Stimulated activated CD4-positive, alpha-beta T cell treated with anti-CD3 and anti-CD28 coated beads, TNF-alpha, amount 100 ng/mL, for 24 hours (primary cell): ENCODE measurements at regions not wholly inside any gene's neighbourhood (a gene's known extent, or its start where the extent isn't known, plus 50 kb on each side); places are given as distances from the start of the nearest gene placed in this dataset.

ENCODE experiments used
- DNase-seq, 3 experiments: peaks; one replicate each; pipeline ENCODE4 v3.0.0-alpha.2; 2020; ENCODE audit warnings: low read depth in 3 of 3

DNA sequence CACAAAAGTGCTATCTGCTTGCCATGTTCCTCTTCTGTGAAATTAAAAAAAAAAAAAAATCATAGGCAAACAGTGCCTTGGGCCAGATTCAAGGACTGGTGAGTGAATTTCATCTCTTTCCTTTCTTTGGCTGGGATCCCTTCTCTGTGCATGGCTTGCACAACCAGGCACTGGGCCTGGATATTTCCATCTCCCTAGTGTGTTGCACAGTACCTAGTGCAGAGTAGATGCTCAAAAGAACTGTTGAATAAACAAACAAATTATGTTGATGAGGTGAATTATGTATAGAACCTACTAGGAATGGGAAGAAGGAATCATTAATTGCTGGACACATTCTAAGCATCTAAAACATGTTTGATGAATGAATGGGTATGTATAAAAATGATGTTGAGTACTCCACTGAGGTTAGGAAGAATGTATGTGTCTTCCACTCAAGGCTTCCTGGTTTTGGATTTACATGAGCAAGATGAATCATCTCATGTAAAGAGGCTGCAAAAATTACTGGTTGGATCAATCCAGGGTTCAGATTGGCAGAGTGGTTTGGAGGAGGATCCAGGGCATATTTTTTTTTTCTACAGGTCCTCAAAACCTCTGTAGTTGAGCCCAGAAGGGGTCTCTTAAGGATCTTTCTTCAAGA, 93.2 kb downstream of the EMP1 start:
- DNase-seq = no peak

DNA sequence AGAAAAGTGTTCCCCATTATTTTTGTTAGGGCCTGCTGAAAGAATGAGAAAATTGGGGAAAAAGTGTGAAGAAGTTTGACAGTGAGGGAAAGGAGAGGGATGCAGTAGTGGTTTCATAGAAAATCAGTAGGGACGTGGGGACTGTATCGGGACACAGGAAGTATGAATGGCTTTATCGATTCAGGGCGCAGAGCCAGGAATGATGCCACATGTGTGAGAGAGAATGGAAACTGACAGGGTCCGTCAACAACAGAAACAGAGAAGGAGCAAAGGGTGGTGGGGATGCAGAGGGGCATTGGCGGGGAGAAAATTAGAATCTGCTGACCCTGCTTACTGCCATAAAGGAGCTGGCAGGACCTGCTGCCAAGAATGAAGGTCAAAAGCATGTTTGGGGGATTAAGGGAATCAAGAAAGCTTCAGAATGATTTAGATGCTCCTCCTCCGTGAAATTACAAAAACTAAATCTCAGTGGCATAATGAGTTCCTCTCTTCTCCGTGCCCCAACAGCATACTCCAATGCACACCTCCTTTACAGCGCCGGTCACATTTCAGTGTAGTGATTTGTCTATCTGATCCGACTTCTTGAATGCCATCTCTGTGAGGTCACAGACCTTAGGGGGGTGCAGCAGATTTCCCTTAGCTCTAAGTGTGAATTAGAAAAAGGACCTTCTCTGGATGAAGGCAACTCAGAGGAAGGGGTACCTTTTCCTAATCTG, 92.6 kb downstream of the EMP1 start:
- DNase-seq = no peak

DNA sequence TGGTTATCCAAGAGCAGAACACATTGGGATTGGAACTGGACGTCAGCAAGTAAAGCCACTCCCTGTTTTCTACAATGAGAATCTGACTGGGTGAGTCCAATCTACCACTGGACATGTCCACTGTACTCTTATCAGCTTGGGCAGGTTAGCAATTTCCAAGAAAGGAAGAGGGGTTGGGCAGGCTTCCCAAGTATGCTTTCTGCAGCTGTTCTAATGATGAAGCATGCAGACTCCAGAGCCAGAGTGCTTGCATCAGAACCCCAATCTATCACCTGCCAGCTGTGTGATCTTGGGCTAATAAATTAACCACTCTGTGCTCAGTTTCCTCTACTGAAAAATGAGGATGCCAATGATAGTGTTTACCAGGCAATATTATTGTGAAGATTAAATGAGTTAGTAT, 92.0 kb downstream of the EMP1 start:
- DNase-seq = no peak

DNA sequence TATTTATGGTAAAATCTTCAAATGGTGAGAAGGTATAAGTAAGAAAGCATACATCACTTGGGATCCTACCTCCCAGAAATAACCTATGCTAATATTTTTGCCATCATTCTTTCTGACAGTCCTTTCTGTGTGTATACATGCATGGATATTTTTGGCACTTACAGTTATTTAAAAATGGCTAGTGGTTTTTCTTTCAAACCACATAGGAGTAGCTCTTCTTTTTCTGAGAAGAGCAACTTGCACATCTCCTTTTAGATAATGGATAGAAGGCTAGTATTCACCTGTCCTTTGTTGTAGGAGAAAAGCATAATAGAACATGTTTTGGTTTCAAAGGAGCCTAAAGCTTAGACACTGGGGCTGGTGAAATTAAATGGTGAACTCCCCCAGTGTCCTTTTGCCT, 87.3 kb downstream of the EMP1 start:
- no peak for DNase-seq

- DNase-seq = no peak
These were observed 86.3 kb downstream of the EMP1 start for GRCh38 chr12:13282861-13283260.

GRCh38 chr12:13278249-13278787, 81.8 kb downstream of the EMP1 start:
- DNase-seq = peak; percentile 30 to 60 (median 53)

DNA sequence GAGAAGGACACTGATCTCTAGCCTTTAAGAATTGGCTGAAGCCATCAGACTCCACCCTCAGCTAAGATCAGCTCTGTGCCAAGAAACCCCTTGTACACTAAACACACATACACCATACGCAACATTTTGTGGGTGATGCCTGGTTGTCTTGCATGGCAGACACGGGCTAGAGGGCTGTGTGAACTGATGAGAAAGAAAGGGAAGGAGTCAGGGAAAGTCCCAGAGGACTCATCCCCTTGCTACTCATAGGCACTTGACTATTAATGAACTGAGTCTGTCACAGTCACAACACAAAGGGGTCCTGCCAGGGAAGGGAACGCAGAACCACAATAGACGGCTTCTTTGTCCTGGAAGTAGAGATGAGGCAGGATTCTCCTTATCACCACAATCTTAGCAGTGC, 80.8 kb downstream of the EMP1 start:
- no peak for DNase-seq

- no peak for DNase-seq
These were observed 78.9 kb downstream of the EMP1 start for GRCh38 chr12:13275241-13276085.

GRCh38 chr12:13273850-13274249, 77.3 kb downstream of the EMP1 start:
- DNase-seq = no peak

- no peak for DNase-seq
These were observed 76.6 kb downstream of the EMP1 start for GRCh38 chr12:13273097-13273496.

GRCh38 chr12:13270817-13271216, 74.3 kb downstream of the EMP1 start:
- DNase-seq = no peak
